Glutamatergic neuron (in vitro differentiated cells): ENCODE measurements at regions not wholly inside any gene's neighbourhood (a gene's known extent, or its start where the extent isn't known, plus 50 kb on each side); places are given as distances from the start of the nearest gene placed in this dataset.
"Not testable (repeated sequence)": the region's sequence is repeated elsewhere in the genome, so short reads cannot be mapped to it uniquely, and the experiment has no call there.

Source experiments
- DNase-seq: peaks from one replicate; pipeline ENCODE4 v3.0.0; 2022
- H3K27ac Mint-ChIP-seq: one replicate; pipeline ENCODE4 v1.8.0; 2020; ENCODE audit warnings: mild to moderate bottlenecking, mixed read lengths, inconsistent platforms; ENCODE audit not compliant: unreplicated experiment
- H3K27me3 Mint-ChIP-seq: one replicate; pipeline ENCODE4 v1.8.0; 2020; ENCODE audit warnings: mild to moderate bottlenecking, moderate library complexity, mixed read lengths, inconsistent platforms; ENCODE audit not compliant: unreplicated experiment
- H3K36me3 Mint-ChIP-seq: one replicate; pipeline ENCODE4 v1.8.0; 2020; ENCODE audit warnings: mild to moderate bottlenecking, mixed read lengths, inconsistent platforms; ENCODE audit not compliant: unreplicated experiment
- H3K4me1 Mint-ChIP-seq: one replicate; pipeline ENCODE4 v1.8.0; 2020; ENCODE audit warnings: mild to moderate bottlenecking, low read depth, mixed read lengths, inconsistent platforms; ENCODE audit not compliant: unreplicated experiment
- H3K4me3 Mint-ChIP-seq: one replicate; pipeline ENCODE4 v1.8.0; 2020; ENCODE audit warnings: mild to moderate bottlenecking, mixed read lengths, inconsistent platforms; ENCODE audit not compliant: unreplicated experiment
- H3K9me3 Mint-ChIP-seq: one replicate; pipeline ENCODE4 v1.8.0; 2020; ENCODE audit warnings: mild to moderate bottlenecking, moderate library complexity, mixed read lengths, inconsistent platforms; ENCODE audit not compliant: unreplicated experiment
- TF ChIP-seq, protein P1 (sequence below): fragments of 200-600 bp; sonication (generic); IDR thresholded peaks from one replicate; pipeline ENCODE4 v1.5.0; 2021; ENCODE audit not compliant: partially characterized antibody, unreplicated experiment

DNA sequence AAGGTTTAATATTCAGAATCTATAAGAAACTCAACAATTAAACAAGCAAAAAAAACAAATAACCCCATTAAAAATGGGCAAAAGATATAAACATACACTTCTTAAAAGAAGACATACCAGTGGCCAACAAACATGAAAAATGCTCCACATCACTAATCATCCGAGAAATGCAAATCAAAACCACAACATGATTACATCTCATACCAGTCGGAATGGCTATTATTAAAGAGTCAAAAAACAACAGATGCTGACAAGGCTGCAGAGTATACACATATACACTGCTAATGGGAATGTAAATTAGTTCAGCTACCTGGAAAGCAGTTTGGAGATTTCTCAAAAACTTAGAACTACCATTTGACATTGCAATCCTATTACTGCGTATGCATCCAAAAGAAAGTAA lies 81.4 kb upstream of the NEK3 start:
- DNase-seq: not testable (repeated sequence)

DNA sequence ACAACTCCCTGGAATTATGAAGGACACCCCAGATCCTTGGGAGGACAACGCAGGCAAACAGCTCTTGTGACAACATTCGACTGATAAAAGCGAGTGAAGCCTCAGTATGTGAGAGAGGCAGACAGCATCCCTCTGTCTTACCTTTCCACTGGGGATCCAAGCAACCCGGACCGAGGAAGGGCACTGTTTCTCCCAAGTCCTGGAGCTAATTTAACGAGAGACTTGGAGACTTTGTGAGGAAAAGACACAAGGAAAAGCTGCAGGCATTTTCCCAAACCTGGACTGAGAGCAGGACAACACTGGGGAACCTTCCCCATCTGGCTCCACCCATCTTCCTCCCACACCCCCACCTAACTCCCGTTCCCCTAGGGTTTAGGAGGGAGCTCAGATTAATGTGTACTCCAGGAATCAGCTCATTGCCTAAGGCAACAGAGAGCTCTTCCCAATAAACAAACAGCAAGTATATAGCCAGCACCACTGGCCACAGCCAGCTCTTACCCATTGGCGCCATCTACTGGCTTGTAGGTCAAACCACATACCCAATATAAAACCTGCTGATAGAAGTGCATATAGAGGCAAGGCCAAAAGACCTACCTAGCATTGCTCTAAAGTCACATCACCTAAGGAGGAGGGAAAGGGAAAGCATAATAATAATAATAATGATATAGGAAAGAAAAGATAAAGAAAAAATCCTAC lies 76.7 kb upstream of the NEK3 start:
- not testable (repeated sequence) for H3K4me1 Mint-ChIP-seq, H3K27ac Mint-ChIP-seq, H3K9me3 Mint-ChIP-seq, H3K4me3 Mint-ChIP-seq, H3K36me3 Mint-ChIP-seq, H3K27me3 Mint-ChIP-seq
- DNase-seq: peak; percentile 38
- TF ChIP-seq, protein P1, sequence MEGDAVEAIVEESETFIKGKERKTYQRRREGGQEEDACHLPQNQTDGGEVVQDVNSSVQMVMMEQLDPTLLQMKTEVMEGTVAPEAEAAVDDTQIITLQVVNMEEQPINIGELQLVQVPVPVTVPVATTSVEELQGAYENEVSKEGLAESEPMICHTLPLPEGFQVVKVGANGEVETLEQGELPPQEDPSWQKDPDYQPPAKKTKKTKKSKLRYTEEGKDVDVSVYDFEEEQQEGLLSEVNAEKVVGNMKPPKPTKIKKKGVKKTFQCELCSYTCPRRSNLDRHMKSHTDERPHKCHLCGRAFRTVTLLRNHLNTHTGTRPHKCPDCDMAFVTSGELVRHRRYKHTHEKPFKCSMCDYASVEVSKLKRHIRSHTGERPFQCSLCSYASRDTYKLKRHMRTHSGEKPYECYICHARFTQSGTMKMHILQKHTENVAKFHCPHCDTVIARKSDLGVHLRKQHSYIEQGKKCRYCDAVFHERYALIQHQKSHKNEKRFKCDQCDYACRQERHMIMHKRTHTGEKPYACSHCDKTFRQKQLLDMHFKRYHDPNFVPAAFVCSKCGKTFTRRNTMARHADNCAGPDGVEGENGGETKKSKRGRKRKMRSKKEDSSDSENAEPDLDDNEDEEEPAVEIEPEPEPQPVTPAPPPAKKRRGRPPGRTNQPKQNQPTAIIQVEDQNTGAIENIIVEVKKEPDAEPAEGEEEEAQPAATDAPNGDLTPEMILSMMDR: peak; percentile 68

More for the DNA sequence above, 81.4 kb upstream of the NEK3 start:
- not testable (repeated sequence) for H3K9me3 Mint-ChIP-seq, H3K36me3 Mint-ChIP-seq, H3K4me1 Mint-ChIP-seq, H3K27me3 Mint-ChIP-seq, H3K4me3 Mint-ChIP-seq, H3K27ac Mint-ChIP-seq

DNA sequence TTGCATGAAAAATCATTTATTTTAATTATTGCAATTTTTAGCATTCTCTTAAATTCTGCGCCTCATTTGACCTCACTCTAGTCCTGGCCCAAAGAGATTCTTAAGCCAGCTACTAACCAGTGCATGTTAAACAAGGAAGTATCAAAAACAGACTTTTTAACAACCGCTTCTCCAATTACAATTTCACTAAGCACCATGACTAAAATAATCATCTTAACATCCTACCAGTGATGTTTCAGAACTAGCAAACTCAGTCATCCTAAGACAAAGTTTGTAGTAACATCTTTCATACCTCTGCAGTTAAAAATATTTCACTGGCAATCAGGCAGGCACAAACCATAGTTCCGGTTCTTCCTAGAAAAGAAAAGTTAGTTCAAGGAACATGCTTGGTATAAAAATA lies 75.5 kb upstream of the NEK3 start:
- not testable (repeated sequence) for H3K36me3 Mint-ChIP-seq, H3K4me1 Mint-ChIP-seq, H3K9me3 Mint-ChIP-seq, H3K27me3 Mint-ChIP-seq, H3K27ac Mint-ChIP-seq, H3K4me3 Mint-ChIP-seq, DNase-seq

DNA sequence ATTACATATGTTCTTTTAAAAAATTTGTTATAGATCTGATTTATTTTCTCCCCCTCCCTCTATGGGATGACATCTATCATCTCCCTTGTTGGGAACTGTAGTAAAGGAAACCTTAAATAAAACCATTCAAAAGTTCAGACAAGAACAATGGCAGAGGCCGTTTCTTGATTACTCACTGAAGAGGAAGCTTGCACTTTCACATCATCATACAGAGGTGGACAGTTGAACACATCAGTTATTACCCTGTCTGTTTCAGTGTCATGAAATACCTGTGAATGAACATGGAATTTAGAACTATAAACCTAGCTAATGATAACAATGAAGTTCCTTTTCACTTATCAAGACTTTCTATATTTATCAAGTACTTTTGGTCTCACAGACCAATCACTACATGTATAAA lies 63.7 kb upstream of the NEK3 start:
- not testable (repeated sequence) for H3K4me3 Mint-ChIP-seq, DNase-seq, H3K36me3 Mint-ChIP-seq, H3K27me3 Mint-ChIP-seq, H3K27ac Mint-ChIP-seq, H3K4me1 Mint-ChIP-seq, H3K9me3 Mint-ChIP-seq

DNA sequence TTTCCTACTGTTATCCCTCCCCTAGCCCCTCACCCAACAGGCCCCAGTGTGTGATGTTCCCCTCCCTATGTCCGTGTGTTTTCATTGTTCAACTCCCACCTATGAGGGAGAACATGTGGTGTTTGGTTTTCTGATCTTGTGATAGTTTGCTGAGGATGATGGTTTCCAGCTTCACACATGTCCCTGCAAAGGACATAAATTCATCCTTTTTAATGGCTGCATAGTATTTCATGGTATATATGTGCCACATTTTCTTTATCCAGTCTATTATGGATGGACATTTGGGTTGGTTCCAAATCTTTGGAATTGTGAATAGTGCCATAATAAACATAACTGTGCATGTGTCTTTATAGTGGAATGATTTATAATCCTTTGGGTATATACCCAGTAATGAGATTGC lies 54.5 kb upstream of the NEK3 start:
- H3K4me3 Mint-ChIP-seq, H3K9me3 Mint-ChIP-seq, H3K36me3 Mint-ChIP-seq, DNase-seq, H3K27ac Mint-ChIP-seq, H3K27me3 Mint-ChIP-seq, H3K4me1 Mint-ChIP-seq: not testable (repeated sequence)

DNA sequence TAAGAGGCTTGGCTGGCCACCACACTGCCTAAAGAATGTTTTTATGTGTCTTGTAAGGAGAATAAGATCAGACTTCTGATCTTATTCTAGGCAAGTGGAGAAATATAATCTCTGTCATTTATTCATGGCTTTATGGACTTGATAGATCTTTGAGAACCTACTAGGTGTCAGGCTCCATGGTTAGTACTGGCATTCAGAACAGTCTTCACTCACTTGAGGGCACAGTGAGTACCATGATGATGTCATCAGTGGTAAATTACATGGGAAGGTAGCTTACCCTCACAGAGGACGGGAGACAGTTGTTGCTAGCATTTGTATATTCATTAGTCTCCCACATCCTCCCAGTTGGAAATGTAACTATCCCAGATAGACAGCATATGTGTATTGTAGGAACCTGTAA lies 53.5 kb upstream of the NEK3 start:
- not testable (repeated sequence) for H3K4me1 Mint-ChIP-seq, H3K9me3 Mint-ChIP-seq, H3K36me3 Mint-ChIP-seq, H3K4me3 Mint-ChIP-seq, H3K27me3 Mint-ChIP-seq, DNase-seq, H3K27ac Mint-ChIP-seq

DNA sequence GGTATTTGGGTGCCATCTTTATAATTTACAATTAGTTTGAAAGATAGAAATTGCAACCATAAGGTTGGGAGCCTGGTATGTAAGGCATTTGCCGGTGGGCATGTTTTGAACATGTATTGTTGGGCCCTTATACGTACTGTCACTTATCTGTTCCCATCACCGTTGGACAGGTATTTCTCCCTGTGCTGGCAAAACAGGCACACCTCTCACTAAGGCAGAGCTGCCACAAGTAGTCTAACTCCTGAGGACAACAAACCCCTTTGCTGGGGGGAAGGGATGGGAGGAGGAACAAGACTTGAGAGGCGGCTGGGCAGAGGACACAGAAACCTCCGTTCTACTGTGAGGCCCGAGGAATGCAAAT lies 52.0 kb upstream of the NEK3 start:
- not testable (repeated sequence) for H3K4me3 Mint-ChIP-seq, H3K27me3 Mint-ChIP-seq, H3K36me3 Mint-ChIP-seq, H3K9me3 Mint-ChIP-seq, H3K4me1 Mint-ChIP-seq, H3K27ac Mint-ChIP-seq, DNase-seq

DNA sequence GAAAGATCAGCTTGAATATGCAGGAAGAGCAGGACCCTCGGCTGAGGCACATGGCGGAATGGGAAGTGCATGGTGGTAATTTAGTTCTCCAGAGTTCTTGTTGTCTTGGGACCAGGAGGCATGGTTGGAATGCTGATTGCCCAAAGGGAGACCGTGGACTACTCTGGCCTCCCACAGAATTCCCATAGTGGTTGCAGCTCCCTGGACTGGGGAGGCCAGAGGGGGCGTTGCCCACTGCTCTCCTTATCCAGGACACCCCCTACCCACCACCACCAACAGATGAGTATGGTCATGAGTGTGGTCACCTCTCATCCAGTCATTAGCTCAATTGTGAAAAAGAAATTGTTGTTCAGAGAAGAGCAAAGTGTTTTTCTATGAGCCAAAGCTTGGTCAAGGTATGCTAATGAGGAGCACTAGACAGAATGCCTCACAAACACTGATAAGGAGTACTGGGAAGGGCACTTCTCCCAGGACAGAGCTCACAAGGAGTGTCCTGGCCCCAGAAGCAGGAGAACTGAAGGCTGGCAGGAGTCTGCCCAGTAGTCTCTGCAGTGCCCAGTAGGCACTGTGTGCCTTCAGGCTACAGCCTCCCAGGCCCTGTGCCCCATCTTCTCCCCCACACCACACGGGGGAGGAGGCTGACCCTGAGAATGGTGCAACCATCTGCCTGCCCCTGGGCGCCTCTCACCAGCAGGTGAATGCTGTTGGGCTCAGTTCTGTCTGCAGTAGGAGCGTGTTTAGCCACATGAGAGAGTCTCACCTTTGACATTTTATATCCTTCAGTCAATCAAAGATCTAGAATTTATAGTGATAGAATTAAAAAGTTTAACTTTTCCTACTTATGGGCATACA lies 51.4 kb upstream of the NEK3 start:
- not testable (repeated sequence) for H3K36me3 Mint-ChIP-seq, H3K4me3 Mint-ChIP-seq, H3K9me3 Mint-ChIP-seq, H3K27me3 Mint-ChIP-seq, H3K27ac Mint-ChIP-seq, H3K4me1 Mint-ChIP-seq, DNase-seq
